Chondrocyte (in vitro differentiated cells): ENCODE measurements at regions not wholly inside any gene's neighbourhood (a gene's known extent, or its start where the extent isn't known, plus 50 kb on each side); places are given as distances from the start of the nearest gene placed in this dataset.
A peak's percentile ranks its signal among the peaks of the same experiment; 100 is the strongest.

Source experiments
- DNase-seq: peaks from one replicate; pipeline ENCODE4 v3.0.0; 2021; ENCODE audit warnings: mixed read lengths, low spot score
- H3K27ac Mint-ChIP-seq: one replicate; pipeline ENCODE4 v1.8.0; 2021; ENCODE audit warnings: mild to moderate bottlenecking, moderate library complexity, mixed read lengths; ENCODE audit not compliant: unreplicated experiment
- H3K27me3 Mint-ChIP-seq: 2 replicates; pipeline ENCODE4 v1.8.0; 2021; ENCODE audit warnings: low read depth, mixed read lengths
- H3K36me3 Mint-ChIP-seq: 2 replicates; pipeline ENCODE4 v1.8.0; 2021; ENCODE audit warnings: low read depth, mixed read lengths
- H3K4me1 Mint-ChIP-seq: 2 replicates; pipeline ENCODE4 v1.8.0; 2021; ENCODE audit warnings: low read depth, mild to moderate bottlenecking, mixed read lengths
- H3K4me3 Mint-ChIP-seq: one replicate; pipeline ENCODE4 v1.8.0; 2021; ENCODE audit warnings: mild to moderate bottlenecking, moderate library complexity, mixed read lengths; ENCODE audit not compliant: unreplicated experiment
- H3K9me3 Mint-ChIP-seq: 2 replicates; pipeline ENCODE4 v1.8.0; 2021; ENCODE audit warnings: low read depth, mixed read lengths
- CTCF ChIP-seq: fragments of 200-600 bp; sonication (generic); IDR thresholded peaks from 2 replicates; pipeline ENCODE4 v1.5.0; 2021; ENCODE audit warnings: antibody characterized with exemption, mild to moderate bottlenecking, moderate library complexity

GRCh38 chr4:115365185-115365584 lies 251.8 kb upstream of the NDST4 start:
- no peaks in the 10 kb centered on the region for H3K27me3 Mint-ChIP-seq
- no peak for TF ChIP-seq CTCF
- no peak overlapping the region for H3K27ac Mint-ChIP-seq
- H3K9me3 Mint-ChIP-seq = peaks cover 2% of the 10 kb centered on the region
- no peak overlapping the region for H3K4me3 Mint-ChIP-seq
- no peaks in the 10 kb centered on the region for H3K36me3 Mint-ChIP-seq
- peak; percentile 82 for DNase-seq
- H3K4me1 Mint-ChIP-seq = peaks cover 16% of the 10 kb centered on the region

- no peak for TF ChIP-seq CTCF
- no peaks in the 10 kb centered on the region for H3K27me3 Mint-ChIP-seq
- peaks cover 2% of the 10 kb centered on the region for H3K9me3 Mint-ChIP-seq
- DNase-seq = no peak
- H3K4me3 Mint-ChIP-seq = no peak overlapping the region
- H3K27ac Mint-ChIP-seq = no peak overlapping the region
- H3K36me3 Mint-ChIP-seq = no peaks in the 10 kb centered on the region
- peaks cover 20% of the 10 kb centered on the region for H3K4me1 Mint-ChIP-seq
These were observed 248.4 kb upstream of the NDST4 start for GRCh38 chr4:115361781-115362180.

GRCh38 chr4:115360431-115360830 lies 247.0 kb upstream of the NDST4 start:
- TF ChIP-seq CTCF = no peak
- H3K4me3 Mint-ChIP-seq = no peak overlapping the region
- H3K4me1 Mint-ChIP-seq = peaks cover 20% of the 10 kb centered on the region
- no peak for DNase-seq
- H3K27ac Mint-ChIP-seq = peak overlapping the region; percentile 43
- no peaks in the 10 kb centered on the region for H3K27me3 Mint-ChIP-seq
- H3K36me3 Mint-ChIP-seq = no peaks in the 10 kb centered on the region
- peaks cover 7% of the 10 kb centered on the region for H3K9me3 Mint-ChIP-seq

- H3K9me3 Mint-ChIP-seq = peaks cover 25% of the 10 kb centered on the region
- peaks cover 8% of the 10 kb centered on the region for H3K36me3 Mint-ChIP-seq
- H3K4me3 Mint-ChIP-seq = no peak overlapping the region
- no peak for DNase-seq
- no peak for TF ChIP-seq CTCF
- no peaks in the 10 kb centered on the region for H3K27me3 Mint-ChIP-seq
- H3K27ac Mint-ChIP-seq = no peak overlapping the region
- H3K4me1 Mint-ChIP-seq = peaks cover 20% of the 10 kb centered on the region
These were observed 244.4 kb upstream of the NDST4 start for GRCh38 chr4:115357776-115358175.

- Mint-ChIP-seq H3K4me1 (peaks cover 17% of the 10 kb centered on the region), H3K9me3 (peaks cover 41% of the 10 kb centered on the region), H3K27ac (no peak overlapping the region), H3K36me3 (peaks cover 14% of the 10 kb centered on the region), H3K4me3 (no peak overlapping the region), H3K27me3 (no peaks in the 10 kb centered on the region)
- no peak for TF ChIP-seq CTCF
- DNase-seq = no peak
These were observed 242.8 kb upstream of the NDST4 start for GRCh38 chr4:115356176-115356575.
